ENCODE measurements at regions not wholly inside any gene's neighbourhood (a gene's known extent, or its start where the extent isn't known, plus 50 kb on each side); places are given as distances from the start of the nearest gene placed in this dataset.

- no peak for DNase-seq
Observed at GRCh38 chr12:84661786-84662185, 250.8 kb downstream of the SLC6A15 start.

- no peak for DNase-seq
Observed at GRCh38 chr12:84660139-84660538, 252.5 kb downstream of the SLC6A15 start.

GRCh38 chr12:84658877-84659276 lies 253.7 kb downstream of the SLC6A15 start:
- no peak for DNase-seq

GRCh38 chr12:84656705-84657104 lies 255.9 kb downstream of the SLC6A15 start:
- DNase-seq = no peak

- no peak for DNase-seq
Observed at GRCh38 chr12:84653482-84653881, 259.1 kb downstream of the SLC6A15 start.

- DNase-seq = no peak
Observed at GRCh38 chr12:84648425-84648824, 264.2 kb downstream of the SLC6A15 start.

GRCh38 chr12:84644908-84645307 lies 267.7 kb downstream of the SLC6A15 start:
- no peak for DNase-seq

GRCh38 chr12:84643993-84644392 lies 268.6 kb downstream of the SLC6A15 start:
- DNase-seq = no peak

GRCh38 chr12:84641940-84642545 lies 270.6 kb downstream of the SLC6A15 start:
- no peak for DNase-seq

GRCh38 chr12:84638811-84639368 lies 273.7 kb downstream of the SLC6A15 start:
- no peak for DNase-seq

GRCh38 chr12:84637926-84638325 lies 274.7 kb downstream of the SLC6A15 start:
- DNase-seq = no peak

GRCh38 chr12:84636801-84637290 lies 275.8 kb downstream of the SLC6A15 start:
- no peak for DNase-seq

- DNase-seq = no peak
Observed at GRCh38 chr12:84634526-84634925, 278.1 kb downstream of the SLC6A15 start.

- DNase-seq = no peak
Observed at GRCh38 chr12:84632556-84632955, 280.0 kb downstream of the SLC6A15 start.

GRCh38 chr12:84631020-84631419 lies 281.6 kb downstream of the SLC6A15 start:
- DNase-seq = no peak

GRCh38 chr12:84627593-84627992 lies 285.0 kb downstream of the SLC6A15 start:
- DNase-seq = no peak

GRCh38 chr12:84624601-84625000 lies 288.0 kb downstream of the SLC6A15 start:
- DNase-seq = no peak

- no peak for DNase-seq
Observed at GRCh38 chr12:84619053-84619571, 293.5 kb downstream of the SLC6A15 start.

GRCh38 chr12:84607170-84607819 lies 305.3 kb downstream of the SLC6A15 start:
- DNase-seq = no peak

- no peak for DNase-seq
Observed at GRCh38 chr12:84605983-84606382, 306.6 kb downstream of the SLC6A15 start.

GRCh38 chr12:84604551-84604950 lies 308.0 kb downstream of the SLC6A15 start:
- no peak for DNase-seq

GRCh38 chr12:84603484-84604248 lies 308.9 kb downstream of the SLC6A15 start:
- no peak for DNase-seq

- no peak for DNase-seq
Observed at GRCh38 chr12:84601483-84601882, 311.1 kb downstream of the SLC6A15 start.
